PFSK-1 (cell line): ENCODE measurements at regions not wholly inside any gene's neighbourhood (a gene's known extent, or its start where the extent isn't known, plus 50 kb on each side); places are given as distances from the start of the nearest gene placed in this dataset.

Experiments
- FOXP2 ChIP-seq: optimal IDR thresholded peaks from 2 replicates; pipeline ENCODE3; 2011; ENCODE audit warnings: borderline replicate concordance, control low read depth, inconsistent platforms; ENCODE audit not compliant: insufficient read depth; ENCODE audit errors: extremely low read length, extremely low read depth
- POLR2AphosphoS5 ChIP-seq: IDR thresholded peaks from 2 replicates; pipeline ENCODE4 v1.6.1; 2012; ENCODE audit warnings: low read depth, mild to moderate bottlenecking, control low read depth, low read length, moderate library complexity
- SIN3A ChIP-seq: IDR thresholded peaks from 2 replicates; pipeline ENCODE4 v1.6.1; 2012; ENCODE audit warnings: mild to moderate bottlenecking, low read length, moderate library complexity, borderline replicate concordance; ENCODE audit not compliant: insufficient read depth
- TAF1 ChIP-seq: IDR thresholded peaks from 2 replicates; pipeline ENCODE4 v1.6.1; 2012; ENCODE audit warnings: low read length, control low read depth, borderline replicate concordance; ENCODE audit not compliant: insufficient read depth
- TF ChIP-seq, protein P1 (sequence below), 2 experiments: IDR thresholded peaks; 2 replicates each; pipeline versions ENCODE4 v1.6.1 to v1.8.0; 2011 to 2012; ENCODE audit warnings: low read depth in 2 of 2, low read length in 2 of 2, control low read depth in 1 of 2, inconsistent platforms in 1 of 2, mild to moderate bottlenecking in 1 of 2, moderate library complexity in 1 of 2; ENCODE audit not compliant: insufficient read depth in 1 of 2

DNA sequence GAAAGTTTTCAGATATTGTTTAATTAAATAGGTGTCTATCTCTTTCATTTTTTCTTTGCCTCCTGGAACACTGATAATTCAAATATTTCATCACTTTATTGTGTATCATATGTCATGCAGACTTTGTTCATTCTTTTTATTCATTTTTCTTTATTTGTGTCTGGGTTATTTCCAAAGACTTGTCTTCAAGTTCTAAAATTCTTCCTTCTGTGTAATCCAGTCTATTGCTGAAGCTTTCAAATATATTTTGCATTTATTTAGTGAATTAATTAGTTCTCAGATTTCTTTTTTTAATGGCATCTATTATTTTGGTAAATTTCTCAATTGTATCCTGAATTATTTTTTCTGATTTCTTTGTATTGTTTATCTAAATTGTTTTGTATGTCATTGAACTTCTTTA is 70.1 kb downstream of the ZNF330 start:
- TF ChIP-seq POLR2AphosphoS5: no peak
- no peak for TF ChIP-seq TAF1
- TF ChIP-seq SIN3A: no peak
- TF ChIP-seq, protein P1, sequence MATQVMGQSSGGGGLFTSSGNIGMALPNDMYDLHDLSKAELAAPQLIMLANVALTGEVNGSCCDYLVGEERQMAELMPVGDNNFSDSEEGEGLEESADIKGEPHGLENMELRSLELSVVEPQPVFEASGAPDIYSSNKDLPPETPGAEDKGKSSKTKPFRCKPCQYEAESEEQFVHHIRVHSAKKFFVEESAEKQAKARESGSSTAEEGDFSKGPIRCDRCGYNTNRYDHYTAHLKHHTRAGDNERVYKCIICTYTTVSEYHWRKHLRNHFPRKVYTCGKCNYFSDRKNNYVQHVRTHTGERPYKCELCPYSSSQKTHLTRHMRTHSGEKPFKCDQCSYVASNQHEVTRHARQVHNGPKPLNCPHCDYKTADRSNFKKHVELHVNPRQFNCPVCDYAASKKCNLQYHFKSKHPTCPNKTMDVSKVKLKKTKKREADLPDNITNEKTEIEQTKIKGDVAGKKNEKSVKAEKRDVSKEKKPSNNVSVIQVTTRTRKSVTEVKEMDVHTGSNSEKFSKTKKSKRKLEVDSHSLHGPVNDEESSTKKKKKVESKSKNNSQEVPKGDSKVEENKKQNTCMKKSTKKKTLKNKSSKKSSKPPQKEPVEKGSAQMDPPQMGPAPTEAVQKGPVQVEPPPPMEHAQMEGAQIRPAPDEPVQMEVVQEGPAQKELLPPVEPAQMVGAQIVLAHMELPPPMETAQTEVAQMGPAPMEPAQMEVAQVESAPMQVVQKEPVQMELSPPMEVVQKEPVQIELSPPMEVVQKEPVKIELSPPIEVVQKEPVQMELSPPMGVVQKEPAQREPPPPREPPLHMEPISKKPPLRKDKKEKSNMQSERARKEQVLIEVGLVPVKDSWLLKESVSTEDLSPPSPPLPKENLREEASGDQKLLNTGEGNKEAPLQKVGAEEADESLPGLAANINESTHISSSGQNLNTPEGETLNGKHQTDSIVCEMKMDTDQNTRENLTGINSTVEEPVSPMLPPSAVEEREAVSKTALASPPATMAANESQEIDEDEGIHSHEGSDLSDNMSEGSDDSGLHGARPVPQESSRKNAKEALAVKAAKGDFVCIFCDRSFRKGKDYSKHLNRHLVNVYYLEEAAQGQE (IDR thresholded peaks at IDR 0.05; ENCODE audit: insufficient read depth in 1 of 2, low read depth in 2 of 2, low read length in 2 of 2): no peak
- no peak for TF ChIP-seq FOXP2

DNA sequence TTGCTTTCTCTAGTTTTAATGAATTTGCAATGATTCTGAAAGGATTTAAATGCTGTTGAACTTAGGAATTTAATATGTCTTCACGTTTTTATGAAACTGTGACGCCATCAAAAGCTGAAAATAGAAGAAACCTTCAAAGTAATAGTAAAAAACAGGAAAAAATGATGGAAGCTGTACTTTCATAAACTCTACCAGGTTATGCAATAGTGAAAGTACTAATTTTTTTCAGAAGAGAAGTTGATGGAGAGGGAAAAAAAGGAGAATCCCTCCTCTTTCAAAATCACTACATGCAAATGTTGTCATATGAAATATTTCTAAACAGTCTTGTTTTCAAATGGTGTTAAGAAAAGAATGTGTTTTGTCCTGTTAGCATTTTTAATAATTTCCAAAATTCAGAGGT is 73.6 kb downstream of the ZNF330 start:
- no peak for TF ChIP-seq TAF1
- no peak for TF ChIP-seq SIN3A
- TF ChIP-seq, protein P1 (IDR thresholded peaks at IDR 0.05; ENCODE audit: insufficient read depth in 1 of 2, low read depth in 2 of 2, low read length in 2 of 2): no peak
- TF ChIP-seq FOXP2: no peak
- no peak for TF ChIP-seq POLR2AphosphoS5

DNA sequence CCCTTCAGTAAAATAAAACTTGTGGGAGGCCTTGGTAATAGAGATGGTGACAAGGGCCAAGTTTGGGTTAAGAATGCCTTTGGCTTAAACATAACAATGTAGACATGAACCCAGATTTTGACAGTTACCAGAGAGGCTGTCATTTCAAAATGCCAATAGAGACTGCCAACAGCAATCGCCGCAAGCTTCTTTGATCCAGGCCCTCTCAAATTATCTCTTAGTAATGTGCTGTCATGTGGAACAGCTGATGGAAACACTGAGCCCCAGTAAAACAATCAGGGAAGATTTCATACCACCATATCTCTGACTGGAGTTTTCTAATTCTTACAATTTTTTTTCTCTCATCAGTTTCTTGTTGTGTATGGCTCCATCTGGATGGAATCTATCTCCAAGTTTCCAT is 80.5 kb downstream of the ZNF330 start:
- no peak for TF ChIP-seq TAF1
- TF ChIP-seq FOXP2: no peak
- TF ChIP-seq POLR2AphosphoS5: no peak
- TF ChIP-seq SIN3A: no peak
- TF ChIP-seq, protein P1 (IDR thresholded peaks at IDR 0.05; ENCODE audit: insufficient read depth in 1 of 2, low read depth in 2 of 2, low read length in 2 of 2): no peak

DNA sequence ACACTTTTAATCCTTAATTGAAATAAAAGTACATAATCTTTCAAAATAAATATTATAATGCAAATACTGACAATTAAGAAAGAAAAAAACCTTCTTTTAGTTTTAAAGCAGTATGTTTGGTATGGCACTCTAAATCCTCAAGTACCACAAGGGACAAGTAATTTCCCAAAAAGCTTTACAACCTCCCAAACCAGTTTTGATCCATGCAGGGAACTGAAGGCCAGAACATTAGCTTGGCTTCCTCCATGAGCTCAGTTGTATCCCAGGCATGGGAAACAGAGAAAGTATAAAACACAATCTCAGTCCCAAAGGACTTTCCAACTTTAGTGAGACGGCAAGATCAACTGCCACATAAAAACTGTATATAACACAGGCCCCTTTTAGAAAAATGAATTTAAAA is 82.2 kb downstream of the ZNF330 start:
- TF ChIP-seq TAF1 (no peak), FOXP2 (no peak), POLR2AphosphoS5 (no peak), SIN3A (no peak)
- TF ChIP-seq, protein P1 (IDR thresholded peaks at IDR 0.05; ENCODE audit: insufficient read depth in 1 of 2, low read depth in 2 of 2, low read length in 2 of 2): no peak

DNA sequence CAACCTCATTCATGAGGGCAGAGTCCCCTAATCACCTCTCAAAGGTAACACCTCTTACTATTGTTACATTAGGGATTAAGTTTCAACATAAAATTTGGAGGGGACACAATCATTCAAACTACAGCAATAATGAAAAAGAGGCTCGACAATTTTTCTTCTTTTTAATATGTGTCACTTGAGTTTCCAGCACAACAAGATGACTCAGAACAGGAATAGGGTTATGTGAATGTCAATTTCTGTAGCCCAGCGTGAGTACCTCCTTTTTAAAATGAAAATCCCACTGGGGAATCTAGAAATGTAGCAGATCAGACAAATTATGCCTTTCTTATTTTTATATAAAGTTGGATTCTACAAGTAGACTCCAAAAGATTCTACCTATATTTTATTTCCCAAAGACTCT is 83.7 kb downstream of the ZNF330 start:
- TF ChIP-seq SIN3A (no peak), FOXP2 (no peak), POLR2AphosphoS5 (no peak), TAF1 (no peak)
- TF ChIP-seq, protein P1 (IDR thresholded peaks at IDR 0.05; ENCODE audit: insufficient read depth in 1 of 2, low read depth in 2 of 2, low read length in 2 of 2): no peak
